ENCODE measurements at regions not wholly inside any gene's neighbourhood (a gene's known extent, or its start where the extent isn't known, plus 50 kb on each side); places are given as distances from the start of the nearest gene placed in this dataset.

- DNase-seq (no peak), ATAC-seq (ENCODE audit: low read depth) (no peak)
- TF ChIP-seq CTCF (IDR thresholded peaks at IDR 0.05): no peak
- Mint-ChIP-seq H3K4me1 (no peaks in the 10 kb centered on the region), H3K9me3 (peaks cover 5% of the 10 kb centered on the region), H3K27ac (no peak overlapping the region), H3K27me3 (no peaks in the 10 kb centered on the region), H3K4me3 (no peak overlapping the region), H3K36me3 (ENCODE audit: low read depth) (no peaks in the 10 kb centered on the region)
- ChIA-PET POLR2A (no interaction called here), CTCF (no interaction called here)
- intact Hi-C loops (cut with micrococcal nuclease): no loop called here
These were observed 161.8 kb downstream of the KCTD12 start for GRCh38 chr13:76724421-76724820.

GRCh38 chr13:76723551-76724232, 162.5 kb downstream of the KCTD12 start:
- no peak for TF ChIP-seq CTCF (IDR thresholded peaks at IDR 0.05)
- H3K27ac Mint-ChIP-seq: no peak overlapping the region
- intact Hi-C loops (cut with micrococcal nuclease): no loop called here
- ChIA-PET CTCF (no interaction called here), POLR2A (no interaction called here)
- peaks cover 5% of the 10 kb centered on the region for H3K9me3 Mint-ChIP-seq
- no peak overlapping the region for H3K4me3 Mint-ChIP-seq
- H3K36me3 Mint-ChIP-seq (ENCODE audit: low read depth): no peaks in the 10 kb centered on the region
- DNase-seq (no peak), ATAC-seq (ENCODE audit: low read depth) (no peak)
- H3K4me1 Mint-ChIP-seq: no peaks in the 10 kb centered on the region
- H3K27me3 Mint-ChIP-seq: no peaks in the 10 kb centered on the region

- CTCF ChIA-PET: no interaction called here
- POLR2A ChIA-PET: no interaction called here
These were observed 163.4 kb downstream of the KCTD12 start for GRCh38 chr13:76722782-76723181.

GRCh38 chr13:76720821-76721220, 165.4 kb downstream of the KCTD12 start:
- TF ChIP-seq CTCF (IDR thresholded peaks at IDR 0.05): no peak
- DNase-seq (no peak), ATAC-seq (ENCODE audit: low read depth) (no peak)
- H3K4me3 Mint-ChIP-seq: no peak overlapping the region
- no peak overlapping the region for H3K27ac Mint-ChIP-seq
- H3K27me3 Mint-ChIP-seq: no peaks in the 10 kb centered on the region
- POLR2A ChIA-PET: no interaction called here
- H3K36me3 Mint-ChIP-seq (ENCODE audit: low read depth): no peaks in the 10 kb centered on the region
- H3K9me3 Mint-ChIP-seq: no peaks in the 10 kb centered on the region
- H3K4me1 Mint-ChIP-seq: no peaks in the 10 kb centered on the region
- CTCF ChIA-PET: no interaction called here
- intact Hi-C loops (cut with micrococcal nuclease): no loop called here

More at GRCh38 chr13:76722782-76723181, 163.4 kb downstream of the KCTD12 start:
- no peak for ATAC-seq (ENCODE audit: low read depth)
- intact Hi-C loops (cut with micrococcal nuclease): no loop called here
- Mint-ChIP-seq H3K27me3 (no peaks in the 10 kb centered on the region), H3K4me1 (no peaks in the 10 kb centered on the region), H3K27ac (no peak overlapping the region), H3K36me3 (ENCODE audit: low read depth) (no peaks in the 10 kb centered on the region), H3K4me3 (no peak overlapping the region), H3K9me3 (peaks cover 5% of the 10 kb centered on the region)
- TF ChIP-seq CTCF (IDR thresholded peaks at IDR 0.05): no peak
- no peak for DNase-seq

- intact Hi-C loops (cut with micrococcal nuclease): no loop called here
- no peaks in the 10 kb centered on the region for H3K36me3 Mint-ChIP-seq (ENCODE audit: low read depth)
- ATAC-seq (ENCODE audit: low read depth) (no peak), DNase-seq (no peak)
- H3K27me3 Mint-ChIP-seq: no peaks in the 10 kb centered on the region
- no peak overlapping the region for H3K27ac Mint-ChIP-seq
- no peak overlapping the region for H3K4me3 Mint-ChIP-seq
- TF ChIP-seq CTCF (IDR thresholded peaks at IDR 0.05): no peak
- no peaks in the 10 kb centered on the region for H3K4me1 Mint-ChIP-seq
- H3K9me3 Mint-ChIP-seq: no peaks in the 10 kb centered on the region
- CTCF ChIA-PET: no interaction called here
- POLR2A ChIA-PET: no interaction called here
These were observed 165.8 kb downstream of the KCTD12 start for GRCh38 chr13:76720416-76720815.
